Neural crest cell (in vitro differentiated cells): ENCODE measurements at regions not wholly inside any gene's neighbourhood (a gene's known extent, or its start where the extent isn't known, plus 50 kb on each side); places are given as distances from the start of the nearest gene placed in this dataset.
A peak's percentile ranks its signal among the peaks of the same experiment; 100 is the strongest.

Source experiments
- DNase-seq: peaks from one replicate; pipeline ENCODE4 v3.0.0; 2021; ENCODE audit warnings: low read depth, mixed read lengths, low spot score
- H3K27ac Mint-ChIP-seq: one replicate; pipeline ENCODE4 v1.8.0; 2021; ENCODE audit warnings: mild to moderate bottlenecking, mixed read lengths; ENCODE audit not compliant: unreplicated experiment
- H3K27me3 Mint-ChIP-seq: 2 replicates; pipeline ENCODE4 v1.8.0; 2021; ENCODE audit warnings: low read depth, mild to moderate bottlenecking, mixed read lengths
- H3K36me3 Mint-ChIP-seq: 2 replicates; pipeline ENCODE4 v1.8.0; 2021; ENCODE audit warnings: low read depth, mild to moderate bottlenecking, mixed read lengths
- H3K4me1 Mint-ChIP-seq: 2 replicates; pipeline ENCODE4 v1.8.0; 2021; ENCODE audit warnings: mixed read lengths
- H3K4me3 Mint-ChIP-seq: one replicate; pipeline ENCODE4 v1.8.0; 2021; ENCODE audit warnings: mild to moderate bottlenecking, mixed read lengths
- H3K9me3 Mint-ChIP-seq: 2 replicates; pipeline ENCODE4 v1.8.0; 2021; ENCODE audit warnings: mixed read lengths
- CTCF ChIP-seq: fragments of 200-600 bp; sonication (generic); conservative IDR thresholded peaks from 2 replicates; pipeline ENCODE4 v1.5.0; 2021; ENCODE audit warnings: antibody characterized with exemption, mild to moderate bottlenecking

- peaks cover 10% of the 10 kb centered on the region for H3K4me1 Mint-ChIP-seq
- no peaks in the 10 kb centered on the region for H3K36me3 Mint-ChIP-seq
- H3K27me3 Mint-ChIP-seq: no peaks in the 10 kb centered on the region
- DNase-seq: no peak
- no peak overlapping the region for H3K4me3 Mint-ChIP-seq
- peaks cover 3% of the 10 kb centered on the region for H3K9me3 Mint-ChIP-seq
- TF ChIP-seq CTCF: no peak
- no peak overlapping the region for H3K27ac Mint-ChIP-seq
These were observed 161.8 kb upstream of the KLF7 start for GRCh38 chr2:207327513-207327912.

GRCh38 chr2:207328944-207329386, 163.2 kb upstream of the KLF7 start:
- Mint-ChIP-seq H3K4me3 (no peak overlapping the region), H3K36me3 (no peaks in the 10 kb centered on the region), H3K4me1 (peaks cover 16% of the 10 kb centered on the region), H3K9me3 (peaks cover 5% of the 10 kb centered on the region), H3K27ac (peak overlapping the region; percentile 31), H3K27me3 (no peaks in the 10 kb centered on the region)
- TF ChIP-seq CTCF: no peak
- no peak for DNase-seq

- Mint-ChIP-seq H3K27me3 (no peaks in the 10 kb centered on the region), H3K4me1 (peaks cover 33% of the 10 kb centered on the region), H3K36me3 (no peaks in the 10 kb centered on the region), H3K9me3 (peaks cover 4% of the 10 kb centered on the region), H3K4me3 (no peak overlapping the region), H3K27ac (no peak overlapping the region)
- no peak for DNase-seq
- TF ChIP-seq CTCF: no peak
These were observed 165.2 kb upstream of the KLF7 start for GRCh38 chr2:207330912-207331311.

GRCh38 chr2:207331674-207332073, 165.9 kb upstream of the KLF7 start:
- H3K27ac Mint-ChIP-seq: no peak overlapping the region

GRCh38 chr2:207332480-207333212, 166.9 kb upstream of the KLF7 start:
- H3K36me3 Mint-ChIP-seq: no peaks in the 10 kb centered on the region
- H3K4me1 Mint-ChIP-seq: peaks cover 44% of the 10 kb centered on the region
- no peak overlapping the region for H3K27ac Mint-ChIP-seq
- H3K27me3 Mint-ChIP-seq: no peaks in the 10 kb centered on the region
- no peak for DNase-seq
- no peak overlapping the region for H3K4me3 Mint-ChIP-seq
- peaks cover 4% of the 10 kb centered on the region for H3K9me3 Mint-ChIP-seq
- no peak for TF ChIP-seq CTCF

More at GRCh38 chr2:207331674-207332073, 165.9 kb upstream of the KLF7 start:
- peaks cover 34% of the 10 kb centered on the region for H3K4me1 Mint-ChIP-seq
- no peak for DNase-seq
- peaks cover 4% of the 10 kb centered on the region for H3K9me3 Mint-ChIP-seq
- no peak for TF ChIP-seq CTCF
- H3K27me3 Mint-ChIP-seq: no peaks in the 10 kb centered on the region
- H3K4me3 Mint-ChIP-seq: no peak overlapping the region
- H3K36me3 Mint-ChIP-seq: no peaks in the 10 kb centered on the region
